HepG2 (cell line): ENCODE measurements at regions not wholly inside any gene's neighbourhood (a gene's known extent, or its start where the extent isn't known, plus 50 kb on each side); places are given as distances from the start of the nearest gene placed in this dataset.

Experiments used
- ATAC-seq: fragments of 200-7000 bp; cut with Tn5 transposase; 3 replicates; pipeline ENCODE4 v1.9.1; 2020; ENCODE audit warnings: mild to moderate bottlenecking, moderate library complexity
- BruUV-seq: library from RNA; stranded (reverse); fragments of 400-500 nt; replicated peaks from 2 replicates; lab custom pipeline; 2021; lab: Mats Ljungman, UMichigan
- CTCF ChIA-PET: fragments of 300-600 bp; formaldehyde crosslinking; extraction: SDS; loops from one replicate; lab custom pipeline; 2021; ENCODE audit warnings: low total read pairs, inconsistent platforms, low intra/inter-chr PET ratio; lab: Yijun Ruan, JAX
- POLR2A ChIA-PET: fragments of 350-600 bp; sonication (Branson Sonifier 250); formaldehyde crosslinking; loops from one replicate; lab custom pipeline; 2020; ENCODE audit warnings: antibody characterized with exemption, inconsistent platforms; lab: Yijun Ruan, JAX
- DNase-seq: peaks from one replicate; pipeline ENCODE4 v3.0.0-alpha.2; 2015; ENCODE audit warnings: low spot score
- FAIRE-seq: peaks from 3 replicates; lab custom pipeline; 2011; peaks lifted over from hg19 to GRCh38; lab: Jason Lieb, UNC
- H2AFZ ChIP-seq: one replicate; pipeline ENCODE4 v1.6.1; 2011; ENCODE audit warnings: low read length, inconsistent platforms
- H3K27ac ChIP-seq: fragments of 300-600 bp; 3 replicates; pipeline ENCODE4 v1.8.0; 2011; ENCODE audit warnings: mixed run types, mild to moderate bottlenecking, mixed read lengths, low read length, inconsistent platforms; ENCODE audit not compliant: insufficient read depth; ENCODE audit errors: extremely low read length
- H3K27me3 ChIP-seq, 2 experiments: fragments of 200-600 bp in 1 of 2; 2 replicates in 1 of 2; 3 replicates in 1 of 2; pipeline versions ENCODE4 v1.6.0 to v1.8.0; 2011; ENCODE audit warnings: low read length in 2 of 2, mild to moderate bottlenecking in 2 of 2, moderate library complexity in 2 of 2, inconsistent platforms in 1 of 2; ENCODE audit not compliant: insufficient read depth in 2 of 2, control insufficient read depth in 1 of 2
- H3K36me3 ChIP-seq, 2 experiments: fragments of 200-600 bp in 1 of 2; replicated peaks in 1 of 2; 2 replicates in 1 of 2; 3 replicates in 1 of 2; pipeline versions ENCODE4 v1.5.1 to v1.8.0; 2011; ENCODE audit warnings: low read length in 2 of 2, inconsistent platforms in 1 of 2; ENCODE audit not compliant: insufficient read depth in 2 of 2, control insufficient read depth in 1 of 2
- H3K4me1 ChIP-seq: 2 replicates; pipeline ENCODE4 v1.5.1; 2012; ENCODE audit warnings: low read length, inconsistent platforms; ENCODE audit not compliant: insufficient read depth
- H3K4me2 ChIP-seq: 2 replicates; pipeline ENCODE4 v1.6.0; 2011; ENCODE audit warnings: low read depth, low read length, inconsistent platforms
- H3K4me3 ChIP-seq, 3 experiments: fragments of 200-600 bp in 1 of 3; sonication (generic), shearing (Covaris generic) in 1 of 3; replicated peaks in 1 of 3; 2 replicates each; pipeline ENCODE4 v1.5.1; 2011 to 2016; ENCODE audit warnings: low read length in 3 of 3, inconsistent platforms in 2 of 3, low read depth in 2 of 3, mild to moderate bottlenecking in 2 of 3, control low read depth in 1 of 3, mixed read lengths in 1 of 3; ENCODE audit not compliant: insufficient read depth in 1 of 3
- H3K79me2 ChIP-seq: one replicate; pipeline ENCODE4 v1.6.1; 2011; ENCODE audit warnings: low read length, inconsistent platforms; ENCODE audit not compliant: insufficient read depth
- H3K9ac ChIP-seq: 2 replicates; pipeline ENCODE4 v1.6.0; 2011; ENCODE audit warnings: mild to moderate bottlenecking, low read depth, low read length, inconsistent platforms; ENCODE audit not compliant: insufficient read depth
- H3K9me3 ChIP-seq: 2 replicates; pipeline ENCODE4 v1.5.1; 2012; ENCODE audit warnings: mild to moderate bottlenecking, low read length
- H4K20me1 ChIP-seq: 2 replicates; pipeline ENCODE4 v1.6.0; 2011; ENCODE audit warnings: inconsistent platforms, mild to moderate bottlenecking, low read length, moderate library complexity; ENCODE audit not compliant: insufficient read depth
- CREBL2 ChIP-seq: sonication (generic); formaldehyde crosslinking; IDR thresholded peaks from 2 replicates; pipeline ENCODE4 v1.8.1; 2023; ENCODE audit warnings: missing genetic modification reagents, mild to moderate bottlenecking, borderline replicate concordance
- FOXA1 ChIP-seq, 2 experiments: fragments of 450-650 bp in 1 of 2; sonication (generic) in 1 of 2; formaldehyde crosslinking in 1 of 2; IDR thresholded peaks; 2 replicates each; pipeline versions ENCODE4 v1.4.0 to v1.6.1; 2016 to 2020; ENCODE audit warnings: missing genetic modification reagents in 1 of 2
- GATAD2A ChIP-seq: IDR thresholded peaks from 2 replicates; pipeline ENCODE4 v1.6.1; 2016
- GTF2F1 ChIP-seq: fragments of 150-350 bp; IDR thresholded peaks from 2 replicates; pipeline ENCODE4 v1.6.1; 2014; ENCODE audit warnings: low read length
- KDM4B ChIP-seq: sonication (generic); formaldehyde crosslinking; IDR thresholded peaks from 2 replicates; pipeline ENCODE4 v1.4.0; 2020; ENCODE audit warnings: missing genetic modification reagents
- KLF6 ChIP-seq: IDR thresholded peaks from 2 replicates; pipeline ENCODE4 v1.8.0; 2016; ENCODE audit warnings: missing biosample characterization, missing genetic modification reagents
- NCOA2 ChIP-seq: sonication (generic); formaldehyde crosslinking; IDR thresholded peaks from 2 replicates; pipeline ENCODE4 v1.8.0; 2022; ENCODE audit warnings: inconsistent platforms
- PAX8 ChIP-seq: sonication (generic); formaldehyde crosslinking; IDR thresholded peaks from 2 replicates; pipeline ENCODE4 v1.8.0; 2022; ENCODE audit warnings: mild to moderate bottlenecking, missing genetic modification reagents, borderline replicate concordance
- PCBP1 ChIP-seq: fragments of 200-400 bp; formaldehyde crosslinking; IDR thresholded peaks from 2 replicates; pipeline ENCODE4 v1.6.1; 2017; ENCODE audit warnings: mild to moderate bottlenecking, low read depth, low read length, borderline replicate concordance
- THAP9 ChIP-seq: sonication (generic); formaldehyde crosslinking; IDR thresholded peaks from 2 replicates; pipeline ENCODE4; 2020; ENCODE audit warnings: missing genetic modification reagents, mild to moderate bottlenecking, borderline replicate concordance
- ZNF33B ChIP-seq: sonication (generic); formaldehyde crosslinking; IDR thresholded peaks from 2 replicates; pipeline ENCODE4 v1.5.1; 2020; ENCODE audit warnings: mild to moderate bottlenecking, missing genetic modification reagents
- WGBS: methylation state at CpG from one replicate; pipeline ENCODE4 v1.1.6; 2017; ENCODE audit warnings: low lambda C conversion rate; 5-methylcytosine and 5-hydroxymethylcytosine counted together
- in situ Hi-C: cut with HindIII; loops from 2 replicates; pipeline ENCODE4 v1.10.0; 2017; ENCODE audit warnings: low pct_unique_long_range_greater_than_20kb; ENCODE audit not compliant: extremely low pct_ligation_motif_present
- intact Hi-C: fragments of 100-400 bp; cut with micrococcal nuclease; formaldehyde crosslinking; loops from one replicate; pipeline ENCODE4 v1.10.0; 2022; ENCODE audit not compliant: unreplicated experiment

- Histone ChIP-seq H3K4me2 (no peak overlapping the region), H3K9me3 (no peaks in the 10 kb centered on the region), H3K36me3 (no peaks in the 10 kb centered on the region), H3K4me1 (no peaks in the 10 kb centered on the region), H2AFZ (no peak overlapping the region), H3K27me3 (peaks cover 0 to 7% of the 10 kb centered on the region in 2 experiments; a peak in 1 of 5 replicates), H4K20me1 (no peaks in the 10 kb centered on the region), H3K79me2 (no peaks in the 10 kb centered on the region), H3K4me3 (no peak overlapping the region), H3K9ac (no peak overlapping the region), H3K27ac (no peak overlapping the region)
- in situ Hi-C loops = no loop called here
- ChIA-PET CTCF (no interaction called here), POLR2A (no interaction called here)
- TF ChIP-seq KLF6 (CRISPR knock-in tag) (no peak), CREBL2 (CRISPR knock-in tag) (no peak), PCBP1 (no peak), GATAD2A (no peak), PAX8 (CRISPR knock-in tag) (no peak), NCOA2 (CRISPR knock-in tag) (no peak), KDM4B (CRISPR knock-in tag) (no peak), THAP9 (CRISPR knock-in tag) (no peak), FOXA1 (IDR thresholded peaks at IDR 0.05) (no peak), FOXA1 (CRISPR knock-in tag; IDR thresholded peaks at IDR 0.05) (no peak), GTF2F1 (no peak), ZNF33B (CRISPR knock-in tag) (no peak)
- DNase-seq (no peak), ATAC-seq (no peak), FAIRE-seq (no peak)
- no TSS peak for BruUV-seq
- WGBS = 14% methylated on average over 2 of the region's 4 CpGs
- intact Hi-C loops = no loop called here
These were observed 104.9 kb upstream of the ZNF618 start for GRCh38 chr9:113771199-113771598.
